ENCODE measurements at regions not wholly inside any gene's neighbourhood (a gene's known extent, or its start where the extent isn't known, plus 50 kb on each side); places are given as distances from the start of the nearest gene placed in this dataset.

DNA sequence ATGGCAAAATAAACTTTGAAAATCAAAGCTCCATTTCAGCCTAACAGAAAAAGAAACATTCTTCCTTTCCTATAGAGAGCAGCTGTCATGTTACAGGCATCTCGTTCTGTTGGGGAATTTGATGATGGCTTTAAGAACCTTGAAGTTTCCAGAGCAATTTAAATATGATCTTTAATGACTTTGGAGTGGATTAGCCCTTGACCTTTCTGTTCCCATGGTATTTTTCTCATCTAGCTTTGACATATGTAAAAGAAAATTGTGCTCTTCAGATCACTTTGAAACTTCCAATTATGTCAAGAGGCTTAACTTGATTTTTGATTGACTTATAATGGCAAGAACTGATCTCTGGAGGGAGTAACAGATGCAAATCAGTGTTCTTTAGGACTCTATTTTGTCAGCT lies 157.6 kb upstream of the SEMA3E start:
- TF ChIP-seq CTCF (IDR thresholded peaks at IDR 0.05) = no peak
- TF ChIP-seq POLR2A (IDR thresholded peaks at IDR 0.05) = no peak

Data from stomach (tissue), 4 donors.